Prostate gland (tissue), 2 donors: ENCODE measurements at regions not wholly inside any gene's neighbourhood (a gene's known extent, or its start where the extent isn't known, plus 50 kb on each side); places are given as distances from the start of the nearest gene placed in this dataset.

Experiments
- POLR2AphosphoS5 ChIP-seq: sonication (generic); formaldehyde crosslinking; IDR thresholded peaks from one replicate; pipeline ENCODE4 v1.6.1; 2017; ENCODE audit warnings: antibody characterized with exemption
- TF ChIP-seq, protein P1 (sequence below), 4 experiments: fragments of 200-600 bp in 2 of 4; fragments of 450-650 bp in 2 of 4; sonication (generic) in 2 of 4; IDR thresholded peaks; 1 replicate in 3 of 4; 2 replicates in 1 of 4; pipeline ENCODE4 v1.5.1; 2016 to 2019; ENCODE audit warnings: antibody characterized with exemption in 4 of 4, mild to moderate bottlenecking in 2 of 4, moderate library complexity in 2 of 4

DNA sequence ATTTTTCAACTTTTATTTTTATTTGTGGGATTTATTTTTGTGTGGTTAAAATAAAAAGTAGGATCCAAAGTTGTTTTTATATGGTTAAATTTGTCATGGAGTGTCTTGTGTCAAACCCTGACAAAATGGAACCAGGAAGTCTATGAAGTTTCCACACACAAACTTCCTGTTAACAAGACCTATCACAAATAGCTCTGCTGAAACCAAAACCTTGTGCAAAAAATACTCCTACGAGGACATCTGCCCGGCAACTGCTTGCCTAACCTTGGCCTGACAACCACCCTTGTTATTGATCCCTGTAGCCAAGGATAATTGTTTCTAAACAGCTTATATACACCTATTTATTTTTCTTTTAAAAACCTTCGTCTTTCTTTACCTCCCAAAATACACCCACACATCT lies 389.6 kb downstream of the TRIB2 start:
- TF ChIP-seq, protein P1, sequence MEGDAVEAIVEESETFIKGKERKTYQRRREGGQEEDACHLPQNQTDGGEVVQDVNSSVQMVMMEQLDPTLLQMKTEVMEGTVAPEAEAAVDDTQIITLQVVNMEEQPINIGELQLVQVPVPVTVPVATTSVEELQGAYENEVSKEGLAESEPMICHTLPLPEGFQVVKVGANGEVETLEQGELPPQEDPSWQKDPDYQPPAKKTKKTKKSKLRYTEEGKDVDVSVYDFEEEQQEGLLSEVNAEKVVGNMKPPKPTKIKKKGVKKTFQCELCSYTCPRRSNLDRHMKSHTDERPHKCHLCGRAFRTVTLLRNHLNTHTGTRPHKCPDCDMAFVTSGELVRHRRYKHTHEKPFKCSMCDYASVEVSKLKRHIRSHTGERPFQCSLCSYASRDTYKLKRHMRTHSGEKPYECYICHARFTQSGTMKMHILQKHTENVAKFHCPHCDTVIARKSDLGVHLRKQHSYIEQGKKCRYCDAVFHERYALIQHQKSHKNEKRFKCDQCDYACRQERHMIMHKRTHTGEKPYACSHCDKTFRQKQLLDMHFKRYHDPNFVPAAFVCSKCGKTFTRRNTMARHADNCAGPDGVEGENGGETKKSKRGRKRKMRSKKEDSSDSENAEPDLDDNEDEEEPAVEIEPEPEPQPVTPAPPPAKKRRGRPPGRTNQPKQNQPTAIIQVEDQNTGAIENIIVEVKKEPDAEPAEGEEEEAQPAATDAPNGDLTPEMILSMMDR (IDR thresholded peaks at IDR 0.05) = no peak
- TF ChIP-seq POLR2AphosphoS5 = no peak
